ENCODE measurements at regions not wholly inside any gene's neighbourhood (a gene's known extent, or its start where the extent isn't known, plus 50 kb on each side); places are given as distances from the start of the nearest gene placed in this dataset.

DNA sequence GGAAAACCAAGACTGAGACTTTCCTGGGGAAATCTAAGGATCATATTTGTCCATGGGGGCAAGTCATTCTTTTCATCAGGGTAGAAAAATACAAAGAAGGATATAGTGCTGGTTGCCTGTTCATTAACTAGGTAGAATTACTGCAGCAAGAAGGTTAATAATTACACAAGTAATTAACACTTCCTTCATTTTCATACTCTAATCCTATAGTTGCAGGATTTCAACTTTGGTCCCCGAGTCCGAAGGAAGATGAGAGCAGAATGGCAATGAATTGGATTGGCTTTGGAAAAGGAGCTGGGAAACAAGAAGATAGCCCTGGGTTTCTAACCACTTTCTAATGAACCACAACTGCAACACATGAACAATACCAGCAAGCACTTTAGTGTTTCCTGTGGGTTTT lies 199.2 kb upstream of the ESRRG start:
- no peak for DNase-seq (ENCODE audit: low read depth)

- no peak for DNase-seq (ENCODE audit: low read depth)
Observed at GRCh38 chr1:216921866-216922265, 198.6 kb upstream of the ESRRG start.

- no peak for DNase-seq (ENCODE audit: low read depth)
Observed at GRCh38 chr1:216919060-216919970, 196.1 kb upstream of the ESRRG start.

DNA sequence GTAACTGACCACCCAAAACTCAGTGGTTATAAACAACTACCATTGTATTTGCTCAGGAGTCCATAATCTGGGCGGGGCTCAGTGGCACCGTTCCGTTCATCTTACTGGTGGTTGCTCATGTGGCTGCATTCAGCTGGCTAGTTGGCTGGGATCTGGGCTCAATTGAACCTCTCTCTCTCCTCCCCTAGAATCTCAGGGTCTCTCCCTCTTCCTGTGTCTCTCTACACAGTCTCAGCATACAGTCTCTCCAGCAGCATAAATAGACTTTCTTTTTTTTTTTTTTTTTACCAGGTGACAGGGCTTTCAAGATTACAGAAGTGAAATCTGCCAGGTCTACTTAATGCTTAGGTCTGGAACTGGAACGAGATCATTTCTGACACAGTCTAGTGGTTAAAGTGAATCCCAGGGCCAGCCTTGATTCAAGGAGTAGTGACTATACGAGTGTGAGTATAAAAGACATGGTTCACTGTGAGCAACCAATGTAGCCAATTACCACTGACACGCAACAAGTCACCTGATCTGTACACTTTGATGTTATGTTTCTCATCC lies 193.7 kb upstream of the ESRRG start:
- DNase-seq (ENCODE audit: low read depth): no peak

DNA sequence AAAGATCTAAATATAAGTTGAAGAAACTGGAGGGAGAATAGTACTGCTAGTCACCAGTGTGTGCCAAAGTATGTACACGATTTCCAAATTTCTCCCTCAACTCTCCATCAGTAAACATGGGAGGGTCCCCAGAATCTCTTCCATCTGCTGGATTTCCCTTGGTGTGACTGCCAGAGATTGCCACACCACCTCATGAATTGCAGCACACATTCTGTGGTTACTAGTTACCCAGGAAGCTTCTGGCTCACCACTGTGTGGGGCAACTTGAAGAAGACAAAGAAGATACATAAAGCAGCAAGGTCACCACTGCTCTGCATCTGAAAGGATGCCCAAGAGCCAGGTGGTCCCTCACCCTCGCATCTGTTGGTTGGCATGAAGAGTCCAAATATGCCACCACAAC lies 191.7 kb upstream of the ESRRG start:
- peak; percentile 2 for DNase-seq (ENCODE audit: low read depth)

DNA sequence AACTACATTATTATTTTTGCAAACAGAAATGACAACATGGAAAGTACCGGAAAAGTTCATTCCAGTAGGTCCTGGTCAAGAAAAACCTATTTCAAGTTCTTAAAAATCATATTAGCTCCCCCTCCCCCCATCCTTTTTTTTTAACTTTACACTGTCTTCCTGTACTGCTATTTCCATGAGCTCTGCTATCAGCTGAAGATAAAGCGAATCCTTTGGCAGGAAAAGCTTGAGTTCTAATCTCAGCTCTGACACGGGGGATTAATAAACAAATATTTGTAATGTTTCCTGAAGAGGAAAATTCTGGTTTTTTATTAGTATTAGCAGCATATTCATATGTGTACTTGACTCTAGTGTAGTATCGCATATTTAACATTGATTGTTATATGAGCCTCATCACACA lies 190.7 kb upstream of the ESRRG start:
- DNase-seq (ENCODE audit: low read depth): no peak

GRCh38 chr1:216910081-216910840 lies 187.0 kb upstream of the ESRRG start:
- DNase-seq (ENCODE audit: low read depth): peak; percentile 1

GRCh38 chr1:216908126-216908525 lies 184.9 kb upstream of the ESRRG start:
- no peak for DNase-seq (ENCODE audit: low read depth)

DNA sequence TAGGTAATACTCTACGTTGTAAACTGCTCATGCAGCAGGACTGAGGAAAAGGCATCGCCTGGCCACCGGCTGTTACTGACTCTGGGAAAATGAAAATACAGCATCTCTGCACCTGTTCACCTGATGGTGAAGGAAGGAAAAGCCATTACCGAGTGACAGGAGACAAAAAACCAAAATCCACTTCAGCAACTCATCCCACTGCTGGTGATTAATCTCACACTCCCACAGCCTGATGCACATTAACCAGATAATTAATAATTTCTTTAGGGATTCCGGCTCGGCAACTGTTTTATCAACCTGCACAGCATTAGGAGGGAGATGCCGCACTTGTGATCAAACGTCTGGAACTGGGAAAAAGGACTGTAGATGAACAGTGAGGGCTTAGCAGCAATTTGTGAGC lies 183.9 kb upstream of the ESRRG start:
- no peak for DNase-seq (ENCODE audit: low read depth)

- DNase-seq (ENCODE audit: low read depth): no peak
Observed at GRCh38 chr1:216905781-216906180, 182.6 kb upstream of the ESRRG start.

- DNase-seq (ENCODE audit: low read depth): no peak
Observed at GRCh38 chr1:216905137-216905536, 181.9 kb upstream of the ESRRG start.

DNA sequence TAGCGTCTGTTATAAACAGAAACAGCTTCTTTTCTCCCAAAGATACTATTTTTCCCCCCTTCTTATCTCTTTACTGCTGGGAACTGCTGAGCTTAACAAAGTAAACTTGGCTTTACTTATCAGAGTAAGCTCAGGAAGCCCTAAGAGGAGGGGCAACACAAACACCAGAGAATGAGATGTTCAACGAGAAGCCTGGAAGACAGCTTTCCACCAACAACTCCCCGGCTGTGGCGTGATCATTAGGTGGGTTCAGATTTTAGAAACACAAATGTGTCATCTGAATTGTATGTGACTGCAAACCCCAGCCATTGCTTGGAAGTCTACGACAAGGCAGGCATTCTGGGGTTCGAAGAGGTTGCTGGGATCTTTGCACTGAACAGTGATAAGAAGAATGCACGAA lies 181.2 kb upstream of the ESRRG start:
- no peak for DNase-seq (ENCODE audit: low read depth)

DNA sequence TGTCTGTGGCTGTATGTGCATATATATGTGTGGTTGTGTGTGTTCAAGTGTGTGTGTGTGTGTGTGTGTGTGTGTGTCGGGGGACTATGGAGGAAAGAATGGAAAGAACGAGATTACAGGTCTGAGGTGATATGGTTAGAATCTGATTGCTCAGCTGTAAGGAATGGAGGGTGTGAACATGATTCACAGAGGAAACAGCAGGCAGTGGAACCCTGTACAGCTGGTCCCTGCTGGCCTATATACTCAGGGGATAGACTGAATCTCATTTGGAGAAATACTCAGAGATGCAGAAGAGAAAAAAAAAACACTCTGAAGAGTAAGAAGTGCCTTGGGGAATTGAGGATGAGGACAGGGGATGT lies 180.1 kb upstream of the ESRRG start:
- peak; percentile 48 for DNase-seq (ENCODE audit: low read depth)

- peak; percentile 39 for DNase-seq (ENCODE audit: low read depth)
Observed at GRCh38 chr1:216902669-216903381, 179.6 kb upstream of the ESRRG start.

DNA sequence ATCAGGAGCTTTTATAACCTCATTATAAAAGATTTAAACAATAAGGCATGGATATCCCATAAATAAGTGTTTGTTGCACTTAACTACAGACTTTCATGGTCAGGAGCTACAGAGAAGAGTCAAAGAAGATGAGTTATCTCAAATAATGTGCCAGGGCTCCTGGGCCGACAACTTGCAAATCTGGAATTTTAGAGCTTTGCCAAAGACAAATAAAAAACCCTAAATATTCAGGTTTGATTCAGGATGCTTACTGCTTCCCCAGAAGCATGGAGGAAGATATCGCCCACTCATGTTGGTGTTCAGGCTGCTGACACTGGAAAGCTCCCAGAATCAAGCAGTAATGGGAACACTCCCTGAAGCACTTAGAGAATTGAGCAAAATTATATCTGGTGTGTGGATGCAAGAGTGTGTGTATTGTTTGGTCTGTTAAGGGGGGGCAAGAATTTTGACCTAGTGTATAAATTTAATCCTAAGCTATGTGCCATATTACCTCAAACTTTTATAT lies 176.9 kb upstream of the ESRRG start:
- no peak for DNase-seq (ENCODE audit: low read depth)

DNA sequence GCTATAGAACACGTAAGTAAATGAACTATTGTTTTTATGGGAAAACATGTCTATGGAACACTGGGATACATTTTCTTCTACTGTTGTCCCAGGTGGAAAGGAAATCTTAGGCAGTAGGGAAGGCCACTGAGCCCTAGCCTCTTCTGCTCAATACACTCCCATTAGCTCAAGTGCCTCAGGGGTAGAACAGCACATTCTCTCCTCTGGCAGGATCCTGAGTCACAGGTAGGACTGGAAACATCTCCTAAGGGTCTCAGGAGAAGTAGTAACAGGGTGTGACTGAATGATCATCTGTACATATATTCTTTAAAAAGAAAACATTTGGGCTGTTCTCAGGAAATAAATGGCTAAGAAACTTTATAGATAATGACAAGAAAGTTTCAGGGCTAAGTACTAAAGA lies 175.6 kb upstream of the ESRRG start:
- DNase-seq (ENCODE audit: low read depth): no peak

DNA sequence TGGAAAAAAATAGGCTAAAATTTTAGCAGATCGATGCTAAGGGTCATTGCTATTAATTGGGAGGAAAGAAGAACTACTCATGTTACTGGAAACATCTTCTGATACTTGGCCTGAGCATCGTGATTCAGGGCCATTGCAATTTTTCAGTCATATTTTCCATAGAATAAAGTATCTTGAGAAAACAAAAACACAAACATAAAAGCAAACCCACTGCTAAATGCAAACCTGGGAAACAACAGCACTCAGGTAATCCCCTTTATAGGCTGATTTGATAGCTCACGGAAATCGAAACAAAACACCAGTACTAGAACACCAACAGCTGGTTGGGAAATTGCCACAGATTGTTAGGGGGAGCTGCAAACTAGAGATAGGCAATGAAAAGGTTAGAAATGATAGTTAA lies 172.9 kb upstream of the ESRRG start:
- DNase-seq (ENCODE audit: low read depth): no peak

DNA sequence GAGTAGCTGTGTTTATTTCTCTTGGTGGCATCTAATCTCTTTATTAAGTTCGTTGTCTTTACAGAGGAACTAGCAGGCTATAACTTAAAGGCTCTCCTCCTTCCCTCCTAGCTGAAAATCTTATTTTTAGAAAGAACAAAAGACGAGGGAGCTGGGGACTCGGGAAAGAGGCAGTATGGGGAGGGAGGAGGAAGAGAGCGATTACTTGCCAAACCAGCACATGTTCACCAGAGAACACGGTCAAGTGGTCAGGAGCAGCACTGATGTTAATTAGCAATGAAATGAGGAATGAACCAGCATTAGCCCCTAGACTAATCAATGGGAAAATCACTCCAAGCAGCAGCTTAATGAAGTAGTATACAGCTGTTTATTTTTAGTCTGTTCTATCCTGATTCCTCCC lies 171.3 kb upstream of the ESRRG start:
- no peak for DNase-seq (ENCODE audit: low read depth)

- DNase-seq (ENCODE audit: low read depth): no peak
Observed at GRCh38 chr1:216892581-216893160, 169.4 kb upstream of the ESRRG start.

DNA sequence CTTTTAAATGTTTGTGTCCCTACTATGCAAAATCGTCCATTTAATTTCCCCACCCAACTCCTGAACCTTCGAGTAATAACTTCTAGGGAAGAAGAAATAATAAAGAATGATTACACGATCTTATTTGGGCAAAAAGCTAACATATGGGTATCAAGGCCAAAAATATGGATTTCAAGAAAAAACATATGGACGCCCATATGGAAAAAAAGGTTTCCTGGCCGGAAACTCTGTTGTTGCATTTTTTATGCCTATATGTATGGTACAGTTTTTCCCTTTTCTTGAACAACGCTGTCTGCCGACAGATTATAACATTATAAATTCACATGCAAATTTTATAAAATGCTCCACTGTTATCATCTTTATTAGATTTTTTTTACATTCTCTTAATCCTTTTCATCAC lies 167.6 kb upstream of the ESRRG start:
- no peak for DNase-seq (ENCODE audit: low read depth)

DNA sequence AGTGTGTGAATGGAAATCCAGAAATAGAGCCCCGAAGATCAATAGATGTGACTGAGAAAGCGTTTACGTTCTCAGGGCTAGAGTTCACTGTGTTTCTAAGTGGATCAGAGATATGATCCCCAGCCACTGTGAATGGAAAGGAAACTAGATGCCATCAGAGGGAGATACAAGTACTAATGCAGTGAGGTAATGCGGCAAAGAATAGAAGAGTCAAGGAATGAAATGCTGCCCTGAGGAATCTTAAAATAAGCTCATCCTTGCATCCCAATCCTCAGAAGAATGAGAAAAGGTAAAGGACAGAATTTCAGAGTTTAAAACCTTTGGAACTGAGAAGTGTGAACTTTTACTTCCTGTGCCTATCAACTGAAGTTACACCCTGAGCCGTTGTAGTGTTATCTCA lies 165.5 kb upstream of the ESRRG start:
- DNase-seq (ENCODE audit: low read depth): no peak

DNA sequence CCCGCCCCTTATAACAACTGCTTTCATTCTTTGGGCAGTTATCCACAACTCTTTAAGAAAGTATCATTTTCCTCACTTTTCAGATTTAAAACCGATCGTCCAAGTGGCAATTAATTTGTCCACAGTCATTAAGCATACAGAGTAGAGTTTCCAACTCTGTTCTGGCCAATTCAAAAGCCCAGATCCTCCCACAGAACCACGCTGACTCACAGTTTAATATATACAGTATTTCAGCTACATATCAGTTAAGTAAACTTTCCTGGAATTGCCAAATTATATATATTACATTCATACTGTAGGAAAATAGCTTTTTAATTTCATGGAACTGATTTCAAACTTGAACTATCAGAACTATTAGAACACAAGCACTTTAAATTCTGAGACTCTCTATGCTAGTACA lies 163.8 kb upstream of the ESRRG start:
- no peak for DNase-seq (ENCODE audit: low read depth)

Measured in LHCN-M2 (cell line).